SU-DHL-6 (cell line): ENCODE measurements at regions not wholly inside any gene's neighbourhood (a gene's known extent, or its start where the extent isn't known, plus 50 kb on each side); places are given as distances from the start of the nearest gene placed in this dataset.

Experiments used
- H2AFZ ChIP-seq: fragments of 200-600 bp; sonication (generic); 2 replicates; pipeline ENCODE4 v1.6.1; 2014; ENCODE audit warnings: low read depth, mild to moderate bottlenecking, moderate library complexity, mixed read lengths, antibody characterized with exemption, low read length; ENCODE audit not compliant: severe bottlenecking
- H3F3A ChIP-seq: fragments of 200-600 bp; shearing (Covaris generic); 2 replicates; pipeline ENCODE4 v1.6.0; 2016; ENCODE audit warnings: antibody characterized with exemption, mild to moderate bottlenecking; ENCODE audit not compliant: insufficient read depth
- H3K27ac ChIP-seq: fragments of 200-600 bp; sonication (generic); 2 replicates; pipeline ENCODE4 v1.5.1; 2016; ENCODE audit warnings: low read depth, mild to moderate bottlenecking, low read length, moderate library complexity, mixed read lengths
- H3K27me3 ChIP-seq: fragments of 200-600 bp; sonication (generic), shearing (Covaris generic); 2 replicates; pipeline ENCODE4 v1.6.0; 2014; ENCODE audit warnings: mild to moderate bottlenecking, low read length
- H3K36me3 ChIP-seq: fragments of 200-600 bp; sonication (generic); 2 replicates; pipeline ENCODE4 v1.6.1; 2014; ENCODE audit warnings: mild to moderate bottlenecking, low read length, mixed read lengths
- H3K4me2 ChIP-seq: fragments of 300-600, 200-600 bp; shearing (Covaris generic), sonication (generic); 2 replicates; pipeline ENCODE4 v1.6.0; 2014; ENCODE audit warnings: low read length, low read depth, mild to moderate bottlenecking; ENCODE audit not compliant: poor library complexity, severe bottlenecking
- H3K4me3 ChIP-seq: fragments of 200-600 bp; sonication (generic); 2 replicates; pipeline ENCODE4 v1.5.1; 2014; ENCODE audit warnings: antibody characterized with exemption, low read length, mild to moderate bottlenecking, mixed read lengths; ENCODE audit not compliant: insufficient read depth, poor library complexity, severe bottlenecking
- H3K79me2 ChIP-seq: fragments of 200-600 bp; sonication (generic); 2 replicates; pipeline ENCODE4 v1.6.1; 2014; ENCODE audit warnings: mild to moderate bottlenecking, low read length, moderate library complexity; ENCODE audit not compliant: insufficient read depth
- H3K9ac ChIP-seq: fragments of 200-600 bp; sonication (generic); 2 replicates; pipeline ENCODE4 v1.7.0; 2014; ENCODE audit warnings: mild to moderate bottlenecking, low read length
- H3K9me2 ChIP-seq: fragments of 200-600 bp; sonication (generic); replicated peaks from 2 replicates; pipeline ENCODE4 v1.6.1; 2014; ENCODE audit warnings: low read length; ENCODE audit not compliant: insufficient read depth
- H3K9me3 ChIP-seq: fragments of 200-600 bp; sonication (generic); 2 replicates; pipeline ENCODE4 v1.6.1; 2014; ENCODE audit warnings: low read length, mixed read lengths; ENCODE audit not compliant: insufficient read depth
- H4K20me1 ChIP-seq: fragments of 200-600 bp; sonication (generic); 2 replicates; pipeline ENCODE4 v1.6.1; 2014; ENCODE audit warnings: low read depth, mild to moderate bottlenecking, antibody characterized with exemption, low read length, moderate library complexity, mixed read lengths
- EZH2phosphoT487 ChIP-seq: fragments of 200-600 bp; sonication (generic), shearing (Covaris generic); conservative IDR thresholded peaks from 2 replicates; pipeline ENCODE4 v1.6.1; 2018; ENCODE audit warnings: mild to moderate bottlenecking, antibody characterized with exemption, low read length, moderate library complexity, mixed read lengths
- TF ChIP-seq, protein P1 (sequence below): fragments of 200-600 bp; sonication (generic); IDR thresholded peaks from one replicate; pipeline ENCODE4 v1.5.1; 2017; ENCODE audit warnings: antibody characterized with exemption, mild to moderate bottlenecking, low read length, moderate library complexity; ENCODE audit not compliant: insufficient read depth, poor library complexity, severe bottlenecking

GRCh38 chr5:99305045-99305580 is 376.3 kb upstream of the CHD1 start:
- TF ChIP-seq, protein P1, sequence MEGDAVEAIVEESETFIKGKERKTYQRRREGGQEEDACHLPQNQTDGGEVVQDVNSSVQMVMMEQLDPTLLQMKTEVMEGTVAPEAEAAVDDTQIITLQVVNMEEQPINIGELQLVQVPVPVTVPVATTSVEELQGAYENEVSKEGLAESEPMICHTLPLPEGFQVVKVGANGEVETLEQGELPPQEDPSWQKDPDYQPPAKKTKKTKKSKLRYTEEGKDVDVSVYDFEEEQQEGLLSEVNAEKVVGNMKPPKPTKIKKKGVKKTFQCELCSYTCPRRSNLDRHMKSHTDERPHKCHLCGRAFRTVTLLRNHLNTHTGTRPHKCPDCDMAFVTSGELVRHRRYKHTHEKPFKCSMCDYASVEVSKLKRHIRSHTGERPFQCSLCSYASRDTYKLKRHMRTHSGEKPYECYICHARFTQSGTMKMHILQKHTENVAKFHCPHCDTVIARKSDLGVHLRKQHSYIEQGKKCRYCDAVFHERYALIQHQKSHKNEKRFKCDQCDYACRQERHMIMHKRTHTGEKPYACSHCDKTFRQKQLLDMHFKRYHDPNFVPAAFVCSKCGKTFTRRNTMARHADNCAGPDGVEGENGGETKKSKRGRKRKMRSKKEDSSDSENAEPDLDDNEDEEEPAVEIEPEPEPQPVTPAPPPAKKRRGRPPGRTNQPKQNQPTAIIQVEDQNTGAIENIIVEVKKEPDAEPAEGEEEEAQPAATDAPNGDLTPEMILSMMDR: no peak
- TF ChIP-seq EZH2phosphoT487: no peak
- Histone ChIP-seq H3K79me2 (no peaks in the 10 kb centered on the region), H3K4me3 (no peak overlapping the region), H3K9ac (no peak overlapping the region), H3K9me3 (no peaks in the 10 kb centered on the region), H4K20me1 (no peaks in the 10 kb centered on the region), H3K36me3 (no peaks in the 10 kb centered on the region), H2AFZ (no peak overlapping the region), H3K9me2 (no peaks in the 10 kb centered on the region), H3K4me2 (no peak overlapping the region), H3F3A (no peaks in the 10 kb centered on the region), H3K27me3 (no peaks in the 10 kb centered on the region), H3K27ac (no peak overlapping the region)

GRCh38 chr5:99285606-99286005 is 356.8 kb upstream of the CHD1 start:
- Histone ChIP-seq H3K36me3 (no peaks in the 10 kb centered on the region), H4K20me1 (no peaks in the 10 kb centered on the region), H3K27me3 (no peaks in the 10 kb centered on the region), H3K4me3 (no peak overlapping the region), H3K27ac (no peak overlapping the region), H3K79me2 (no peaks in the 10 kb centered on the region), H3K9me2 (no peaks in the 10 kb centered on the region), H2AFZ (no peak overlapping the region), H3K9ac (no peak overlapping the region), H3K4me2 (no peak overlapping the region), H3K9me3 (no peaks in the 10 kb centered on the region), H3F3A (no peaks in the 10 kb centered on the region)
- TF ChIP-seq, protein P1: no peak
- TF ChIP-seq EZH2phosphoT487: no peak

DNA sequence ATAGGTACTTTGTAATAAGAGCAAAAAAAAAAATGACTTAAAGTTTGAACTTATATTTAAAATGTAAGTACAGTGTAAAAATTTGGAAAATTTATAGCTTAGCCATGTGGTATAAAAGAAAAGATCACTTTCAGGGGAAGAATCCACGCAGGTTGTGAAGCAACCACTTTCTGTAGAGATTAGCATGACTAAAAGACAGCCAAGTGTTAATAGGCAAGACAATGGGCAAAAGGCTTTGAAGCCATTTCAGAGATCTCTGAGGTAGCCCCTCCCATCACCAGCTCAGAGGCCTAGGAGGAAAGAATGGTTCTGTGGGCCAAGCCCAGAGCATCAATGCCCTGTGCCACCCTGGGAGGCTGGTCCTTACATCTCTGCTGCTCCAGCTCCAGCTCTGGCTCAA is 346.3 kb upstream of the CHD1 start:
- no peaks in the 10 kb centered on the region for H3F3A ChIP-seq
- no peaks in the 10 kb centered on the region for H3K9me2 ChIP-seq
- TF ChIP-seq, protein P1: no peak
- TF ChIP-seq EZH2phosphoT487: no peak
- H3K36me3 ChIP-seq: no peaks in the 10 kb centered on the region
- no peak overlapping the region for H3K27ac ChIP-seq
- H3K4me3 ChIP-seq: no peak overlapping the region
- no peaks in the 10 kb centered on the region for H3K27me3 ChIP-seq
- H3K9ac ChIP-seq: no peak overlapping the region
- H4K20me1 ChIP-seq: no peaks in the 10 kb centered on the region
- no peaks in the 10 kb centered on the region for H3K9me3 ChIP-seq
- H3K4me2 ChIP-seq: no peak overlapping the region
- no peaks in the 10 kb centered on the region for H3K79me2 ChIP-seq
- no peak overlapping the region for H2AFZ ChIP-seq
